ENCODE measurements at regions not wholly inside any gene's neighbourhood (a gene's known extent, or its start where the extent isn't known, plus 50 kb on each side); places are given as distances from the start of the nearest gene placed in this dataset.

- no peak for TF ChIP-seq CTCF (IDR thresholded peaks at IDR 0.05)
- no peak for TF ChIP-seq EZH2 (IDR thresholded peaks at IDR 0.05; ENCODE audit: borderline replicate concordance, insufficient read depth, low read depth, low read length, poor library complexity, severe bottlenecking)
These were observed 357.1 kb upstream of the KLHL4 start for GRCh38 chrX:87160435-87161010.

All from B cell (primary cell).